ENCODE measurements at regions not wholly inside any gene's neighbourhood (a gene's known extent, or its start where the extent isn't known, plus 50 kb on each side); places are given as distances from the start of the nearest gene placed in this dataset.
"Not testable (repeated sequence)": the region's sequence is repeated elsewhere in the genome, so short reads cannot be mapped to it uniquely, and the experiment has no call there.

GRCh38 chr12:124218650-124219049 is 76.2 kb upstream of the RFLNA start:
- TF ChIP-seq POLR2A, CTCF (IDR thresholded peaks at IDR 0.05): not testable (repeated sequence)
